ENCODE measurements at regions not wholly inside any gene's neighbourhood (a gene's known extent, or its start where the extent isn't known, plus 50 kb on each side); places are given as distances from the start of the nearest gene placed in this dataset.
A peak's percentile ranks its signal among the peaks of the same experiment; 100 is the strongest.

GRCh38 chr7:106471021-106471420, 186.2 kb upstream of the NAMPT start:
- intact Hi-C loops (cut with DNase I) = no loop called here
- WGBS, 4 donors = 68 to 81% (median 77%) methylated on average over 2 of the region's 2 CpGs

GRCh38 chr7:106466867-106467266, 182.1 kb upstream of the NAMPT start:
- no peak overlapping the region for H3K4me3 ChIP-seq
- TF ChIP-seq, protein P1, sequence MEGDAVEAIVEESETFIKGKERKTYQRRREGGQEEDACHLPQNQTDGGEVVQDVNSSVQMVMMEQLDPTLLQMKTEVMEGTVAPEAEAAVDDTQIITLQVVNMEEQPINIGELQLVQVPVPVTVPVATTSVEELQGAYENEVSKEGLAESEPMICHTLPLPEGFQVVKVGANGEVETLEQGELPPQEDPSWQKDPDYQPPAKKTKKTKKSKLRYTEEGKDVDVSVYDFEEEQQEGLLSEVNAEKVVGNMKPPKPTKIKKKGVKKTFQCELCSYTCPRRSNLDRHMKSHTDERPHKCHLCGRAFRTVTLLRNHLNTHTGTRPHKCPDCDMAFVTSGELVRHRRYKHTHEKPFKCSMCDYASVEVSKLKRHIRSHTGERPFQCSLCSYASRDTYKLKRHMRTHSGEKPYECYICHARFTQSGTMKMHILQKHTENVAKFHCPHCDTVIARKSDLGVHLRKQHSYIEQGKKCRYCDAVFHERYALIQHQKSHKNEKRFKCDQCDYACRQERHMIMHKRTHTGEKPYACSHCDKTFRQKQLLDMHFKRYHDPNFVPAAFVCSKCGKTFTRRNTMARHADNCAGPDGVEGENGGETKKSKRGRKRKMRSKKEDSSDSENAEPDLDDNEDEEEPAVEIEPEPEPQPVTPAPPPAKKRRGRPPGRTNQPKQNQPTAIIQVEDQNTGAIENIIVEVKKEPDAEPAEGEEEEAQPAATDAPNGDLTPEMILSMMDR (IDR thresholded peaks at IDR 0.05) = no peak
- no peak for TF ChIP-seq POLR2A (IDR thresholded peaks at IDR 0.05)
- DNase-seq = no peak
- no peaks in the 10 kb centered on the region for H3K9me3 ChIP-seq (replicated peaks in 1 of 3)
- no peaks in the 10 kb centered on the region for H3K27me3 ChIP-seq
- intact Hi-C loops (cut with DNase I) = no loop called here
- H3K4me1 ChIP-seq (replicated peaks in 1 of 2) = peaks cover 0 to 7% of the 10 kb centered on the region in 2 donors
- no peaks in the 10 kb centered on the region for H3K36me3 ChIP-seq (replicated peaks in 1 of 2)
- 67 to 82% (median 75%) methylated on average over 5 of the region's 5 CpGs for WGBS, 4 donors
- peak overlapping the region in 1 of 5 donors; percentile 21 for H3K27ac ChIP-seq

More at GRCh38 chr7:106471021-106471420, 186.2 kb upstream of the NAMPT start:
- Histone ChIP-seq H3K27me3 (no peaks in the 10 kb centered on the region), H3K4me1 (replicated peaks in 1 of 2) (no peaks in the 10 kb centered on the region), H3K4me3 (no peak overlapping the region), H3K9me3 (replicated peaks in 1 of 3) (no peaks in the 10 kb centered on the region), H3K27ac (no peak overlapping the region), H3K36me3 (replicated peaks in 1 of 2) (no peaks in the 10 kb centered on the region)
- no peak for DNase-seq
- TF ChIP-seq, protein P1 (IDR thresholded peaks at IDR 0.05) = no peak
- no peak for TF ChIP-seq POLR2A (IDR thresholded peaks at IDR 0.05)

DNA sequence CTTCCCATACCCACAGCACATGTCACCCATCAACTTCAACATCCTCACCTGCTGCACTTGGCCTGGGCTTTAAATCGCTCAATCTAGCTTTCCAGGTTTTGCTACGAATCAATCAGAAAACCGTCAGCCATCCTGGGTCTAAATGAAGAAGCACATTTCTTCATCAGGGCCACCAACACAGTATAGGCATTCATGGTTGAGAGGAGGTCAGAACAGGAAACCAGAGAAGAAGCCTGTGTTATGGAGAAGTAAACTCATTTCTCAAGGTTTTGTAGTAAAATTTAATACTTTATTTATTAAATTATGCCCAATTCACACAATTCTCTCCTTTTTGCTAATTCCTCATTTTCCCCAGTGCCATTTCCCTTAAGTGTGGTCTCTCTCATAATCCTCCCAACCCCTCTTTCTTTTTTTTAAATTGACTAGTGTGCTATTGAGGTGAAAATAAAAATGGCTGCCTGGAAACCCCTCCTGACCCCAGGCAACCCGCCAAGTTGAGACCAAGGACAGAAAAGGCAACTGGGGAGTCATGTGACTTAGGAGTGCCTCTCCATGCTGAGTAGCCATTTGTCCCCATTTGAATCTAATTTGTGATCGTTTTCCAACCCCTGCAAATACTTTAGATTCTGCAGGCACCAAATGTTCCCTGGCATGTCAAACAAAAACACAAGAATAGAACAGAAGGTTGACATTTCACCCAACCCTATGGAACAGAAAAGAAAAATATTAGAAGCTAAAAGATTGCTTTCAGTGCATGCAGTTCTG, 181.1 kb upstream of the NAMPT start:
- H3K27me3 ChIP-seq = no peaks in the 10 kb centered on the region
- no peaks in the 10 kb centered on the region for H3K36me3 ChIP-seq (replicated peaks in 1 of 2)
- peak overlapping the region in 2 of 5 donors; percentile 11 to 36 for H3K27ac ChIP-seq
- no peak overlapping the region for H3K4me3 ChIP-seq
- intact Hi-C loops (cut with DNase I) = no loop called here
- peaks cover 0 to 7% of the 10 kb centered on the region in 2 donors for H3K4me1 ChIP-seq (replicated peaks in 1 of 2)
- TF ChIP-seq POLR2A (IDR thresholded peaks at IDR 0.05) = no peak
- TF ChIP-seq, protein P1 (IDR thresholded peaks at IDR 0.05) = no peak
- WGBS, 4 donors = 78 to 82% (median 82%) methylated on average over 5 of the region's 5 CpGs
- H3K9me3 ChIP-seq (replicated peaks in 1 of 3) = no peaks in the 10 kb centered on the region
- DNase-seq = no peak

DNA sequence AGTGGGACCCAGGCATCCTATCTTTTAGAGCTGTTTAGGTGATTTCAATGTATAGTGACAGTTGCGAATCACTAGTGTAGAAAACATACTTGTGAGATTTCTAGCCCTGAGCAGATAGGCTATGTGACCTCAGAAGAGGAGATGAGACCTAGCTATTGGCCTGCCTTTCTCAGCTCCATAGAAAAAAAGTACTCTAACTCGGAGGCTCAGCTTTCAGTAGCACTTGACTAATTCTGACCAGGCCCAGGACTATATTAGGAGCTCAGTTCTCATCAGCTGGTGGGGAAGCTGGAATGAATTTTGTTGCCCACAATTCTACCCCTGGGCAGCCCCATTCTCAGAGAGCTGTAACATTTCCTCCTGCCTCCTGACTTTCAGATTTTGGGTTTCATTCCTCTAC, 179.9 kb upstream of the NAMPT start:
- H3K4me1 ChIP-seq (replicated peaks in 1 of 2) = peaks cover 0 to 7% of the 10 kb centered on the region in 2 donors
- no peak for TF ChIP-seq POLR2A (IDR thresholded peaks at IDR 0.05)
- TF ChIP-seq, protein P1 (IDR thresholded peaks at IDR 0.05) = no peak
- WGBS, 4 donors = 66 to 100% (median 80%) methylated on average over 2 of the region's 2 CpGs

More for the DNA sequence above, 179.9 kb upstream of the NAMPT start:
- Histone ChIP-seq H3K9me3 (replicated peaks in 1 of 3) (no peaks in the 10 kb centered on the region), H3K36me3 (replicated peaks in 1 of 2) (no peaks in the 10 kb centered on the region), H3K27me3 (no peaks in the 10 kb centered on the region), H3K27ac (peak overlapping the region in 1 of 5 donors; percentile 36), H3K4me3 (no peak overlapping the region)
- intact Hi-C loops (cut with DNase I) = loop anchor here in 1 of 2 donors (5.0 kb wide), 1 partner anchor 287 kb away; no protein-coding TSS in a partner anchor
- DNase-seq = no peak
